A549 (cell line): ENCODE measurements at regions not wholly inside any gene's neighbourhood (a gene's known extent, or its start where the extent isn't known, plus 50 kb on each side); places are given as distances from the start of the nearest gene placed in this dataset.
A peak's percentile ranks its signal among the peaks of the same experiment; 100 is the strongest.

Experiments used
- ATAC-seq, 2 experiments: fragments of 200-7000 bp in 1 of 2; fragments of >200 bp in 1 of 2; cut with Nextera tagmentation in 1 of 2; cut with Tn5 transposase in 1 of 2; 3 replicates each; pipeline versions ENCODE4 v1.8.0 to v1.9.1; 2018 to 2020; ENCODE audit warnings: mild to moderate bottlenecking in 1 of 2, moderate library complexity in 1 of 2
- CTCF ChIA-PET: fragments of 300-600 bp; sonication (Branson Sonifier 250); formaldehyde crosslinking; extraction: SDS; loops from one replicate; lab custom pipeline; 2021; ENCODE audit warnings: antibody characterized with exemption, inconsistent platforms; lab: Yijun Ruan, JAX
- POLR2A ChIA-PET: fragments of 350-600 bp; formaldehyde crosslinking; extraction: SDS; loops from one replicate; lab custom pipeline; 2021; ENCODE audit warnings: antibody characterized with exemption, inconsistent platforms; lab: Yijun Ruan, JAX
- DNase-seq, 2 experiments: peaks; one replicate each; pipeline versions ENCODE4 v3.0.0 to v3.0.0-alpha.2; 2011 to 2016; ENCODE audit warnings: low read depth in 1 of 2, low spot score in 1 of 2
- FAIRE-seq: peaks from 2 replicates; lab custom pipeline; 2011; peaks lifted over from hg19 to GRCh38; lab: Jason Lieb, UNC
- H3K27ac ChIP-seq, 2 experiments: fragments of >200 bp; sonication (Bioruptor Twin); formaldehyde crosslinking; 3 replicates each; pipeline ENCODE4 v1.5.1; 2016 to 2017
- H3K4me1 ChIP-seq: fragments of >200 bp; sonication (Bioruptor Twin); formaldehyde crosslinking; 3 replicates; pipeline ENCODE4 v1.6.1; 2016
- H3K4me2 ChIP-seq: fragments of >200 bp; sonication (Bioruptor Twin); formaldehyde crosslinking; 3 replicates; pipeline ENCODE4 v1.6.1; 2016
- H3K4me3 ChIP-seq: fragments of >200 bp; sonication (Bioruptor Twin); formaldehyde crosslinking; 3 replicates; pipeline ENCODE4 v1.5.1; 2016
- H3K9me3 ChIP-seq: fragments of >200 bp; sonication (Bioruptor Twin); formaldehyde crosslinking; 3 replicates; pipeline ENCODE4 v1.6.1; 2016
- CEBPB ChIP-seq, 2 experiments: fragments of >200 bp in 1 of 2; sonication (Bioruptor Twin) in 1 of 2; formaldehyde crosslinking in 1 of 2; IDR thresholded peaks; 2 replicates each; pipeline ENCODE4 v1.6.1; 2012 to 2016
- CHD4 ChIP-seq: fragments of 200-600 bp; sonication (generic); IDR thresholded peaks from 2 replicates; pipeline ENCODE4 v1.6.1; 2016; ENCODE audit warnings: antibody characterized with exemption, mild to moderate bottlenecking, borderline replicate concordance
- EHMT2 ChIP-seq: fragments of 200-600 bp; sonication (generic); IDR thresholded peaks from 2 replicates; pipeline ENCODE4 v1.6.1; 2016; ENCODE audit warnings: antibody characterized with exemption, low read depth, mild to moderate bottlenecking, moderate library complexity
- FOSL2 ChIP-seq, 2 experiments: fragments of 450-650 bp in 1 of 2; fragments of >200 bp in 1 of 2; sonication (Bioruptor Twin) in 1 of 2; formaldehyde crosslinking; IDR thresholded peaks; 2 replicates each; pipeline versions ENCODE4 v1.5.0 to v1.6.1; 2016 to 2020; ENCODE audit warnings: mild to moderate bottlenecking in 1 of 2, moderate library complexity in 1 of 2
- HOXB5 ChIP-seq: fragments of 250-450 bp; sonication (Bioruptor Pico); IDR thresholded peaks from 2 replicates; pipeline ENCODE4 v1.5.0; 2020; ENCODE audit warnings: mild to moderate bottlenecking, moderate library complexity
- JUN ChIP-seq, 2 experiments: fragments of >200 bp; sonication (Bioruptor Twin); formaldehyde crosslinking; IDR thresholded peaks; 2 replicates in 1 of 2; 3 replicates in 1 of 2; pipeline ENCODE4 v1.6.1; 2016 to 2017
- KDM5A ChIP-seq: fragments of 200-600 bp; sonication (generic); IDR thresholded peaks from 2 replicates; pipeline ENCODE4 v1.6.1; 2016; ENCODE audit warnings: antibody characterized with exemption, mild to moderate bottlenecking
- NR3C1 ChIP-seq: fragments of >200 bp; sonication (Bioruptor Twin); formaldehyde crosslinking; IDR thresholded peaks from 3 replicates; pipeline ENCODE4 v1.6.1; 2017
- PHF8 ChIP-seq: fragments of 200-600 bp; sonication (generic); IDR thresholded peaks from 2 replicates; pipeline ENCODE4 v1.6.1; 2016; ENCODE audit warnings: low read depth, mild to moderate bottlenecking, antibody characterized with exemption, moderate library complexity, borderline replicate concordance
- RNF2 ChIP-seq: fragments of 200-600 bp; sonication (generic); IDR thresholded peaks from 2 replicates; pipeline ENCODE4 v1.6.1; 2016; ENCODE audit warnings: low read depth, mild to moderate bottlenecking, antibody characterized with exemption, moderate library complexity, borderline replicate concordance
- SREBF2 ChIP-seq: fragments of 450-650 bp; IDR thresholded peaks from 2 replicates; pipeline ENCODE4 v1.6.1; 2014; ENCODE audit warnings: mild to moderate bottlenecking, moderate library complexity
- TFCP2L1 ChIP-seq: fragments of 250-450 bp; sonication (Bioruptor Pico); IDR thresholded peaks from 2 replicates; pipeline ENCODE4 v1.5.0; 2021; ENCODE audit warnings: mild to moderate bottlenecking
- ZC3H11A ChIP-seq: fragments of 450-650 bp; IDR thresholded peaks from 2 replicates; pipeline ENCODE4 v1.6.1; 2014; ENCODE audit warnings: antibody characterized with exemption, mild to moderate bottlenecking
- WGBS: methylation state at CpG from one replicate; pipeline ENCODE4 v1.1.6; 2017; ENCODE audit errors: missing lambda C conversion rate; 5-methylcytosine and 5-hydroxymethylcytosine counted together
- TF ChIP-seq, protein P1 (sequence below): fragments of 450-650 bp; IDR thresholded peaks from 2 replicates; pipeline ENCODE4 v1.6.1; 2014; ENCODE audit warnings: antibody characterized with exemption
- TF ChIP-seq, protein P2 (sequence below): IDR thresholded peaks from 2 replicates; pipeline ENCODE4 v1.6.1; 2012
- TF ChIP-seq, protein P3 (sequence below): fragments of >200 bp; sonication (Bioruptor Twin); formaldehyde crosslinking; IDR thresholded peaks from 2 replicates; pipeline ENCODE4 v1.6.1; 2016
- TF ChIP-seq, protein P4 (sequence below): fragments of 200-600 bp; sonication (generic); IDR thresholded peaks from 2 replicates; pipeline ENCODE4 v1.6.1; 2016; ENCODE audit warnings: antibody characterized with exemption, mild to moderate bottlenecking, moderate library complexity
- TF ChIP-seq, protein P5 (sequence below): fragments of 250-450 bp; sonication (Bioruptor Pico); IDR thresholded peaks from 2 replicates; pipeline ENCODE4 v1.5.0; 2020; ENCODE audit warnings: low read depth, mild to moderate bottlenecking, moderate library complexity
- TF ChIP-seq, protein P6 (sequence below): IDR thresholded peaks from 2 replicates; pipeline ENCODE4 v1.6.1; 2012
- TF ChIP-seq, protein P7 (sequence below): fragments of 250-450 bp; sonication (Bioruptor Pico); IDR thresholded peaks from 2 replicates; pipeline ENCODE4 v1.5.0; 2021; ENCODE audit warnings: mild to moderate bottlenecking, moderate library complexity, borderline replicate concordance

DNA sequence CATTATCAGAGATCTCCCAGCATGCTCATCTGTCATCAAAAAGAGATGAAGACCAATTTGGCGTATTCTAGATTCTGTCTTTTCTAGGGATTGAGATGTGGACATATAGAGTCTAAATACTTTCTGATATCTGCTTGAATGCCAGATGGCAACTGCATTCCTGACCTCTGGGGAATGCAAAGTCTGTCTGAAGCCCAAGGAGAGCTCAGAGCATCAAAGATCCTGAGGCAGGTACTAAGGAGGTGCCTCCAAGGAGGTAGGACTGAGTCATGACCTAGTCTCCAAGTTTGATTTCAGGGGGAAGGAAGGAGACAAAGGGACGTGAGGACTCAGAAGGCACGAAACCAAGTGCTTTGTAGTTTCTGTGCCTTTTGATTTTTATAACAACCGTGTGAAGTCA is 448.4 kb downstream of the HS3ST3B1 start:
- DNase-seq (no peak), ATAC-seq (no peak), FAIRE-seq (no peak)
- H3K4me2 ChIP-seq, result no peak overlapping the region
- H3K4me3 ChIP-seq, result no peak overlapping the region
- no peak overlapping the region; a peak in 2 of 6 replicates for H3K27ac ChIP-seq
- peaks cover 8% of the 10 kb centered on the region for H3K4me1 ChIP-seq
- H3K9me3 ChIP-seq, result no peaks in the 10 kb centered on the region
- ChIA-PET CTCF (no interaction called here), POLR2A (no interaction called here)
- 83% methylated on average over 4 of the region's 4 CpGs for WGBS
- TF ChIP-seq JUN (IDR thresholded peaks at IDR 0.05) (no peak), FOSL2 (IDR thresholded peaks at IDR 0.05) (no peak), FOSL2 (CRISPR knock-in tag; IDR thresholded peaks at IDR 0.05) (no peak)

DNA sequence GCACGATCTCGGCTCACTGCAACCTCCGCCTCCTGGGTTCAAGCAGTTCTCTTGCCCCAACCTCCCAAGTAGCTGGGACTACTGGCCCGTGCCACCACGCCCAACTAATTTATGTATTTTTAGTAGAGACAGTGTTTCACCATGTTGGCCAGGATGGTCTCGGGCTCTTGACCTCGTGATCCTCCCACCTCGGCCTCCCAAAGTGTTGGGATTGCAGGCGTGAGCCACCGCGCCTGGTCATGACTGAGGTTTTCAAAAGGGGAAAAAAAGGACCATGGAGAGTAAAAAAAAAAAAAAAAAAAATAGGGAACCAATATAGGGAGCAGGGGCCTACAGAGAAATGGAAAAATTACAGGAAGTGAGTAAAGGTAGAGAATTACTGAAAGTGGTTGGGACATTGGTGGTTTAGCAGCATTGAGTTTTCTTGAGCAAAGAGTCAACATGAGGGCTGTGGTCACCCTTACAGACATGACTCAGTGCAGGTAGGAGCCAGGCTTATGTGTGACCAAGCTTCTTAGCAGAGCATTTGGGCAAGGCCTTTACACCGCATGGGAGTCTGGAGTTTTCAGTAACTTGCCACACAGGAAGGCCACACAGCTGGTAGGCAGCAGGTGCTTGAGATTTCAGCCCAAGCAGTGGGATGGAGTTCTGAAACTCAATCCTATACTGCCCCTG is 447.3 kb downstream of the HS3ST3B1 start:
- Histone ChIP-seq H3K27ac (peak overlapping the region; percentile 7 to 19; a peak in 2 of 6 replicates), H3K4me1 (peaks cover 8% of the 10 kb centered on the region), H3K4me2 (no peak overlapping the region), H3K9me3 (0 out of 3 replicates have a peak, but pooled peaks cover 2% of the 10 kb centered on the region), H3K4me3 (no peak overlapping the region)
- ATAC-seq (peak in 1 of 2 experiments; percentile 43; a peak in 3 of 6 replicates), DNase-seq (no peak), FAIRE-seq (no peak)
- TF ChIP-seq RNF2 (no peak), JUN (IDR thresholded peaks at IDR 0.05) (no peak), CHD4 (no peak)
- ChIA-PET CTCF (interaction anchor here (1.2 kb wide), 1 partner anchor 178 kb away, joined by 3 read pairs; no protein-coding TSS in a partner anchor), POLR2A (no interaction called here)
- WGBS, result 91% methylated on average over 12 of the region's 12 CpGs

DNA sequence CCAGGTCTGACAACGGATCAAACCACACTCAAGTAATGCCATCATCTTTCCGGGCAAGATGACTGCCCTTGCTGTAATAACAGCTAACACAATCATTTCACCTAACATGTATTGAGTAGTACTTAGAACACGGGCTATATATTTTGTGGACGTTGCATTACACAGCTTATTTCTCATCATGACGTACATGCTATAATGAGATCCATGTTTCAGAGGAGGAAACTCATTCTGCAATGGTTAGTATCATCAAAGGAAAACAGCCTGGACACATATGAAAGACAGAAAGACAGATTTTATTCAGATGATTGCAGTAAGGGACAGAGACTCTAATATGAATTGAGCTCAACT is 446.7 kb downstream of the HS3ST3B1 start:
- POLR2A ChIA-PET, result no interaction called here
- 0 out of 3 replicates have a peak, but pooled peaks cover 4% of the 10 kb centered on the region for H3K9me3 ChIP-seq
- FAIRE-seq, result no peak
- H3K4me2 ChIP-seq, result no peak overlapping the region
- TF ChIP-seq CEBPB (IDR thresholded peaks at IDR 0.05), result no peak
- TF ChIP-seq NR3C1, result no peak
- TF ChIP-seq, protein P1, sequence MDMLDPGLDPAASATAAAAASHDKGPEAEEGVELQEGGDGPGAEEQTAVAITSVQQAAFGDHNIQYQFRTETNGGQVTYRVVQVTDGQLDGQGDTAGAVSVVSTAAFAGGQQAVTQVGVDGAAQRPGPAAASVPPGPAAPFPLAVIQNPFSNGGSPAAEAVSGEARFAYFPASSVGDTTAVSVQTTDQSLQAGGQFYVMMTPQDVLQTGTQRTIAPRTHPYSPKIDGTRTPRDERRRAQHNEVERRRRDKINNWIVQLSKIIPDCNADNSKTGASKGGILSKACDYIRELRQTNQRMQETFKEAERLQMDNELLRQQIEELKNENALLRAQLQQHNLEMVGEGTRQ, result no peak
- no peak for TF ChIP-seq FOSL2 (IDR thresholded peaks at IDR 0.05)
- no peak for TF ChIP-seq FOSL2 (CRISPR knock-in tag; IDR thresholded peaks at IDR 0.05)
- no peak for TF ChIP-seq KDM5A
- TF ChIP-seq, protein P2, sequence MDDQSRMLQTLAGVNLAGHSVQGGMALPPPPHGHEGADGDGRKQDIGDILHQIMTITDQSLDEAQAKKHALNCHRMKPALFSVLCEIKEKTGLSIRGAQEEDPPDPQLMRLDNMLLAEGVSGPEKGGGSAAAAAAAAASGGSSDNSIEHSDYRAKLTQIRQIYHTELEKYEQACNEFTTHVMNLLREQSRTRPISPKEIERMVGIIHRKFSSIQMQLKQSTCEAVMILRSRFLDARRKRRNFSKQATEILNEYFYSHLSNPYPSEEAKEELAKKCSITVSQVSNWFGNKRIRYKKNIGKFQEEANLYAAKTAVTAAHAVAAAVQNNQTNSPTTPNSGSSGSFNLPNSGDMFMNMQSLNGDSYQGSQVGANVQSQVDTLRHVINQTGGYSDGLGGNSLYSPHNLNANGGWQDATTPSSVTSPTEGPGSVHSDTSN, result no peak
- TF ChIP-seq, protein P3, sequence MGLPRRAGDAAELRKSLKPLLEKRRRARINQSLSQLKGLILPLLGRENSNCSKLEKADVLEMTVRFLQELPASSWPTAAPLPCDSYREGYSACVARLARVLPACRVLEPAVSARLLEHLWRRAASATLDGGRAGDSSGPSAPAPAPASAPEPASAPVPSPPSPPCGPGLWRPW, result no peak
- TF ChIP-seq, protein P4, sequence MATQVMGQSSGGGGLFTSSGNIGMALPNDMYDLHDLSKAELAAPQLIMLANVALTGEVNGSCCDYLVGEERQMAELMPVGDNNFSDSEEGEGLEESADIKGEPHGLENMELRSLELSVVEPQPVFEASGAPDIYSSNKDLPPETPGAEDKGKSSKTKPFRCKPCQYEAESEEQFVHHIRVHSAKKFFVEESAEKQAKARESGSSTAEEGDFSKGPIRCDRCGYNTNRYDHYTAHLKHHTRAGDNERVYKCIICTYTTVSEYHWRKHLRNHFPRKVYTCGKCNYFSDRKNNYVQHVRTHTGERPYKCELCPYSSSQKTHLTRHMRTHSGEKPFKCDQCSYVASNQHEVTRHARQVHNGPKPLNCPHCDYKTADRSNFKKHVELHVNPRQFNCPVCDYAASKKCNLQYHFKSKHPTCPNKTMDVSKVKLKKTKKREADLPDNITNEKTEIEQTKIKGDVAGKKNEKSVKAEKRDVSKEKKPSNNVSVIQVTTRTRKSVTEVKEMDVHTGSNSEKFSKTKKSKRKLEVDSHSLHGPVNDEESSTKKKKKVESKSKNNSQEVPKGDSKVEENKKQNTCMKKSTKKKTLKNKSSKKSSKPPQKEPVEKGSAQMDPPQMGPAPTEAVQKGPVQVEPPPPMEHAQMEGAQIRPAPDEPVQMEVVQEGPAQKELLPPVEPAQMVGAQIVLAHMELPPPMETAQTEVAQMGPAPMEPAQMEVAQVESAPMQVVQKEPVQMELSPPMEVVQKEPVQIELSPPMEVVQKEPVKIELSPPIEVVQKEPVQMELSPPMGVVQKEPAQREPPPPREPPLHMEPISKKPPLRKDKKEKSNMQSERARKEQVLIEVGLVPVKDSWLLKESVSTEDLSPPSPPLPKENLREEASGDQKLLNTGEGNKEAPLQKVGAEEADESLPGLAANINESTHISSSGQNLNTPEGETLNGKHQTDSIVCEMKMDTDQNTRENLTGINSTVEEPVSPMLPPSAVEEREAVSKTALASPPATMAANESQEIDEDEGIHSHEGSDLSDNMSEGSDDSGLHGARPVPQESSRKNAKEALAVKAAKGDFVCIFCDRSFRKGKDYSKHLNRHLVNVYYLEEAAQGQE, result no peak
- TF ChIP-seq SREBF2, result no peak
- TF ChIP-seq HOXB5, result no peak
- no peak for TF ChIP-seq PHF8
- TF ChIP-seq, protein P5, sequence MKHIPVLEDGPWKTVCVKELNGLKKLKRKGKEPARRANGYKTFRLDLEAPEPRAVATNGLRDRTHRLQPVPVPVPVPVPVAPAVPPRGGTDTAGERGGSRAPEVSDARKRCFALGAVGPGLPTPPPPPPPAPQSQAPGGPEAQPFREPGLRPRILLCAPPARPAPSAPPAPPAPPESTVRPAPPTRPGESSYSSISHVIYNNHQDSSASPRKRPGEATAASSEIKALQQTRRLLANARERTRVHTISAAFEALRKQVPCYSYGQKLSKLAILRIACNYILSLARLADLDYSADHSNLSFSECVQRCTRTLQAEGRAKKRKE, result no peak
- TF ChIP-seq TFCP2L1 (CRISPR knock-in tag), result no peak
- no peak for TF ChIP-seq RNF2
- TF ChIP-seq, protein P6, sequence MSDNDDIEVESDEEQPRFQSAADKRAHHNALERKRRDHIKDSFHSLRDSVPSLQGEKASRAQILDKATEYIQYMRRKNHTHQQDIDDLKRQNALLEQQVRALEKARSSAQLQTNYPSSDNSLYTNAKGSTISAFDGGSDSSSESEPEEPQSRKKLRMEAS, result no peak
- TF ChIP-seq EHMT2, result no peak
- no peak for TF ChIP-seq ZC3H11A
- TF ChIP-seq, protein P7, sequence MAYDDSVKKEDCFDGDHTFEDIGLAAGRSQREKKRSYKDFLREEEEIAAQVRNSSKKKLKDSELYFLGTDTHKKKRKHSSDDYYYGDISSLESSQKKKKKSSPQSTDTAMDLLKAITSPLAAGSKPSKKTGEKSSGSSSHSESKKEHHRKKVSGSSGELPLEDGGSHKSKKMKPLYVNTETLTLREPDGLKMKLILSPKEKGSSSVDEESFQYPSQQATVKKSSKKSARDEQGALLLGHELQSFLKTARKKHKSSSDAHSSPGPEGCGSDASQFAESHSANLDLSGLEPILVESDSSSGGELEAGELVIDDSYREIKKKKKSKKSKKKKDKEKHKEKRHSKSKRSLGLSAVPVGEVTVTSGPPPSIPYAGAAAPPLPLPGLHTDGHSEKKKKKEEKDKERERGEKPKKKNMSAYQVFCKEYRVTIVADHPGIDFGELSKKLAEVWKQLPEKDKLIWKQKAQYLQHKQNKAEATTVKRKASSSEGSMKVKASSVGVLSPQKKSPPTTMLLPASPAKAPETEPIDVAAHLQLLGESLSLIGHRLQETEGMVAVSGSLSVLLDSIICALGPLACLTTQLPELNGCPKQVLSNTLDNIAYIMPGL (CRISPR knock-in tag), result no peak
- no peak for ATAC-seq
- no peak for DNase-seq
- WGBS, result 84% methylated on average over 5 of the region's 5 CpGs
- peaks cover 8% of the 10 kb centered on the region for H3K4me1 ChIP-seq
- H3K27ac ChIP-seq, result peak overlapping the region in 1 of 2 experiments; percentile 59; a peak in 1 of 6 replicates
- CTCF ChIA-PET, result interaction anchor here (1.1 to 1.2 kb wide), 2 partner anchors 16 to 179 kb away, joined by 3 to 4 read pairs; no protein-coding TSS in a partner anchor
- no peak overlapping the region for H3K4me3 ChIP-seq
